ENCODE measurements at regions not wholly inside any gene's neighbourhood (a gene's known extent, or its start where the extent isn't known, plus 50 kb on each side); places are given as distances from the start of the nearest gene placed in this dataset.

- peak; percentile 99 for TF ChIP-seq KDM6A (CRISPR knock-in tag; IDR thresholded peaks at IDR 0.05; ENCODE audit: low read depth)
- 0 out of 2 replicates have a peak, but pooled peaks have one; percentile 69 for TF ChIP-seq ZNF678 (CRISPR knock-in tag; IDR thresholded peaks at IDR 0.05)
- no peak for TF ChIP-seq ZBTB2 (CRISPR knock-in tag; IDR thresholded peaks at IDR 0.05; ENCODE audit: low read depth)
- TF ChIP-seq ZFP62 (CRISPR knock-in tag; IDR thresholded peaks at IDR 0.05): no peak
- TF ChIP-seq ZNF33A (CRISPR knock-in tag; IDR thresholded peaks at IDR 0.05; ENCODE audit: borderline replicate concordance): no peak
- no peak for TF ChIP-seq ZFYVE20 (CRISPR knock-in tag; IDR thresholded peaks at IDR 0.05; ENCODE audit: borderline replicate concordance, low read depth)
- TF ChIP-seq MATR3 (CRISPR knock-in tag; IDR thresholded peaks at IDR 0.05): no peak
- TF ChIP-seq ZBTB26 (CRISPR knock-in tag; IDR thresholded peaks at IDR 0.05; ENCODE audit: borderline replicate concordance): peak; percentile 79
- TF ChIP-seq SSRP1 (CRISPR knock-in tag; IDR thresholded peaks at IDR 0.05): peak; percentile 73; the same call in 1 of the 2 replicates
- no peak for TF ChIP-seq ZNF570 (CRISPR knock-in tag; IDR thresholded peaks at IDR 0.05; ENCODE audit: borderline replicate concordance)
- peak; percentile 98 for TF ChIP-seq HDAC2 (CRISPR knock-in tag; IDR thresholded peaks at IDR 0.05)
- TF ChIP-seq ZNF780A (CRISPR knock-in tag; IDR thresholded peaks at IDR 0.05): 0 out of 2 replicates have a peak, but pooled peaks have one; percentile 38
- no peak for TF ChIP-seq TIGD3 (CRISPR knock-in tag; IDR thresholded peaks at IDR 0.05; ENCODE audit: borderline replicate concordance)
- 0 out of 2 replicates have a peak, but pooled peaks have one; percentile 63 for TF ChIP-seq ZNF275 (CRISPR knock-in tag; IDR thresholded peaks at IDR 0.05; ENCODE audit: borderline replicate concordance)
- no peak for TF ChIP-seq PAF1 (CRISPR knock-in tag; IDR thresholded peaks at IDR 0.05)
- no peak for TF ChIP-seq CERS6 (CRISPR knock-in tag; IDR thresholded peaks at IDR 0.05)
- TF ChIP-seq ZNF251 (CRISPR knock-in tag; IDR thresholded peaks at IDR 0.05): peak; percentile 24; the same call in 1 of the 2 replicates
- peak; percentile 70 for TF ChIP-seq XRCC5 (optimal IDR thresholded peaks at IDR 0.05; ENCODE audit: low read length)
- TF ChIP-seq ZFP82 (CRISPR knock-in tag; IDR thresholded peaks at IDR 0.05; ENCODE audit: borderline replicate concordance): no peak
- peak; percentile 40; the same call in 1 of the 2 replicates for TF ChIP-seq KDM4B (CRISPR knock-in tag; IDR thresholded peaks at IDR 0.05)
- TF ChIP-seq CBFB (CRISPR knock-in tag; IDR thresholded peaks at IDR 0.05): 0 out of 2 replicates have a peak, but pooled peaks have one; percentile 56
- TF ChIP-seq REL (CRISPR knock-in tag; conservative IDR thresholded peaks at IDR 0.05): no peak
- no peak for TF ChIP-seq HOXA7 (CRISPR knock-in tag; IDR thresholded peaks at IDR 0.05)
- no peak for TF ChIP-seq SMARCE1 (IDR thresholded peaks at IDR 0.05; ENCODE audit: borderline replicate concordance)
- TF ChIP-seq ZNF20 (CRISPR knock-in tag; IDR thresholded peaks at IDR 0.05): no peak; the same call in 1 of the 2 replicates
Observed at GRCh38 chr6:2514965-2515543, 235.7 kb downstream of the MYLK4 start (continued).
